Mesenchymal stem cell (in vitro differentiated cells and primary cell): ENCODE measurements at regions not wholly inside any gene's neighbourhood (a gene's known extent, or its start where the extent isn't known, plus 50 kb on each side); places are given as distances from the start of the nearest gene placed in this dataset.

Experiments used
- DNase-seq: peaks from one replicate; pipeline ENCODE4 v3.0.0-alpha.2; 2013
- H2AFZ ChIP-seq: one replicate; pipeline ENCODE4 v1.6.1; 2013; ENCODE audit warnings: low read depth, mild to moderate bottlenecking, control low read depth, inconsistent platforms, low read length, moderate library complexity
- H2AK5ac ChIP-seq: 2 replicates; pipeline ENCODE4 v1.6.1; 2013; ENCODE audit warnings: low read length, moderate library complexity, mild to moderate bottlenecking, inconsistent platforms; ENCODE audit not compliant: severe bottlenecking
- H2BK120ac ChIP-seq: one replicate; pipeline ENCODE4 v1.6.1; 2013; ENCODE audit warnings: low read depth, mild to moderate bottlenecking, inconsistent platforms, low read length, moderate library complexity
- H2BK12ac ChIP-seq, 2 experiments: one replicate each; pipeline ENCODE4 v1.6.1; 2013; ENCODE audit warnings: inconsistent platforms in 2 of 2, low read length in 2 of 2, mild to moderate bottlenecking in 2 of 2, moderate library complexity in 2 of 2, control low read depth in 1 of 2
- H2BK15ac ChIP-seq: one replicate; pipeline ENCODE4 v1.6.1; 2013; ENCODE audit warnings: mild to moderate bottlenecking, low read depth, inconsistent platforms; ENCODE audit not compliant: poor library complexity, severe bottlenecking
- H2BK5ac ChIP-seq: 2 replicates; pipeline ENCODE4 v1.6.1; 2013; ENCODE audit warnings: low read depth, mild to moderate bottlenecking, low read length, control low read depth, inconsistent platforms; ENCODE audit not compliant: poor library complexity, severe bottlenecking
- H3K14ac ChIP-seq, 2 experiments: one replicate each; pipeline ENCODE4 v1.6.1; 2013; ENCODE audit warnings: inconsistent platforms in 2 of 2, low read length in 2 of 2, control low read depth in 1 of 2, mild to moderate bottlenecking in 1 of 2, moderate library complexity in 1 of 2
- H3K18ac ChIP-seq, 2 experiments: one replicate each; pipeline ENCODE4 v1.6.1; 2013; ENCODE audit warnings: inconsistent platforms in 2 of 2, low read length in 2 of 2, control low read depth in 1 of 2, low read depth in 1 of 2, mild to moderate bottlenecking in 1 of 2
- H3K23ac ChIP-seq, 2 experiments: one replicate each; pipeline ENCODE4 v1.6.1; 2013; ENCODE audit warnings: inconsistent platforms in 2 of 2, low read length in 2 of 2, mild to moderate bottlenecking in 2 of 2, moderate library complexity in 2 of 2, control low read depth in 1 of 2
- H3K27ac ChIP-seq: 2 replicates; pipeline ENCODE4 v1.5.1; 2013; ENCODE audit warnings: mild to moderate bottlenecking, moderate library complexity, low read length, control low read depth, inconsistent platforms; ENCODE audit not compliant: poor library complexity, severe bottlenecking
- H3K27me3 ChIP-seq, 2 experiments: 2 replicates each; pipeline versions ENCODE4 v1.6.1 to v1.7.0; 2013; ENCODE audit warnings: low read length in 2 of 2, mild to moderate bottlenecking in 2 of 2, moderate library complexity in 2 of 2, control low read depth in 1 of 2, inconsistent platforms in 1 of 2; ENCODE audit not compliant: control insufficient read depth in 1 of 2, insufficient read depth in 1 of 2
- H3K36me3 ChIP-seq, 2 experiments: 2 replicates each; pipeline versions ENCODE4 v1.6.1 to v1.7.0; 2013; ENCODE audit warnings: low read length in 2 of 2, control low read depth in 1 of 2, inconsistent platforms in 1 of 2, low read depth in 1 of 2, mild to moderate bottlenecking in 1 of 2; ENCODE audit not compliant: insufficient read depth in 2 of 2, control insufficient read depth in 1 of 2
- H3K4ac ChIP-seq, 2 experiments: one replicate each; pipeline ENCODE4 v1.6.1; 2013; ENCODE audit warnings: inconsistent platforms in 2 of 2, low read length in 2 of 2, mild to moderate bottlenecking in 2 of 2, moderate library complexity in 2 of 2, control low read depth in 1 of 2, low read depth in 1 of 2
- H3K4me1 ChIP-seq: 2 replicates; pipeline ENCODE4 v1.6.1; 2013; ENCODE audit warnings: low read depth, low read length, control low read depth; ENCODE audit not compliant: control insufficient read depth, insufficient read depth
- H3K4me2 ChIP-seq: 2 replicates; pipeline ENCODE4 v1.6.1; 2013; ENCODE audit warnings: low read length, mild to moderate bottlenecking, inconsistent platforms; ENCODE audit not compliant: poor library complexity, severe bottlenecking
- H3K4me3 ChIP-seq, 2 experiments: 2 replicates each; pipeline versions ENCODE4 v1.5.1 to v1.7.0; 2013; ENCODE audit warnings: low read length in 2 of 2, mild to moderate bottlenecking in 2 of 2, control low read depth in 1 of 2, low read depth in 1 of 2; ENCODE audit not compliant: insufficient read depth in 1 of 2
- H3K79me1 ChIP-seq: replicated peaks from 2 replicates; pipeline ENCODE4 v1.6.1; 2013; ENCODE audit warnings: mild to moderate bottlenecking, control low read depth, low read length, inconsistent platforms; ENCODE audit not compliant: poor library complexity, severe bottlenecking
- H3K9ac ChIP-seq: 2 replicates; pipeline ENCODE4 v1.7.0; 2013; ENCODE audit warnings: mild to moderate bottlenecking, low read length, moderate library complexity
- H3K9me3 ChIP-seq: 2 replicates; pipeline ENCODE4 v1.7.0; 2013; ENCODE audit warnings: mild to moderate bottlenecking, low read length; ENCODE audit not compliant: control insufficient read depth
- H4K8ac ChIP-seq: one replicate; pipeline ENCODE4 v1.6.1; 2013; ENCODE audit warnings: inconsistent platforms, mild to moderate bottlenecking, low read length, moderate library complexity
- H4K91ac ChIP-seq: one replicate; pipeline ENCODE4 v1.6.1; 2013; ENCODE audit warnings: mild to moderate bottlenecking, low read length, inconsistent platforms
- WGBS: methylation state at CpG from one replicate; pipeline ENCODE4 v1.1.7; 2013; ENCODE audit warnings: mixed read lengths; 5-methylcytosine and 5-hydroxymethylcytosine counted together

DNA sequence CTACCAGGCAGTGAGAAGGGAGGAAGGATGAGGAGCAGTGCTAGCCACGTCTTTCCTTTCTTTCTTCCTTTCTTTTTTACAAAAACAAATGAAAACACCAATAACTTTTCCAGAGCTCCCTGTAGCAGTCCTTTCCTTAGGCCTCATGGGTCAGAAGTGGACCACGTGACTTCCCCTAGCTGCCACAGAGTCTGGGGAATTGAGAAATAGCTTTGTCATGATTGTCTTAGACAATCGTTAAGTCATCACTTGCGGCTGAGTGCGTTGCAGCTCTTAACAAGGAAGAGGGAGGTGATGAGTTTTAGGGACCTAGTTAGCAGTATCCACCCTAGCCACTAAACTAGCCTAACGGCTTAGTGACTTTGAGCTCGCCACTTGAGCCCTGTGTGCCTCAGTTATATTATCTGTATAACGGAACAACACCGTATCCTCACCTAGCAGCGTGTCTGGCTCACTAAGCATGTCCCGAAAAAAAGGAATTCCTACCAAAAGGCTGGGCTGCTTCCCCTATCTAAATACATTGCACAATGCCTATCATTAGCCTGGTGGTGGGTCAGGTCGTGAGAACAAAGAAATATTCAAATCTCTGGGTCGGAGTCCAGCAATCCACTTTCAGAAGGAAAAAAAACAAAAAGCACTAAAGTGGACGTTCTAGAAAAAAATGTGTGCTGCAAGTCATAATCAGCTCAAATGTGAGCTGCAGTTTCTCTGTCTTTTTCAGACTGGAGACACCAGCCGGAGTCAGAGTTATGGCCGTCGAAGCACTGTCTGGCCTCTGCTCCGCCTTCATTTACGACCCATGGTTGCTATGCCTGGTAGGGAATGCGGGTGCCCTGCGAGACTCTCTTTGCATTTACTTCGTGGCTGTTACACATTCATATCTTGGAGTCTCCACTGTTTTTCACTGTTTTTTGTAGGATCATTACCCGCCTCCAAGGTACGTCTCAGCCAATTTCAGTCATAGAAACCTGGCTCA is 338.5 kb upstream of the FOXK1 start:
- Histone ChIP-seq H3K36me3 (no peaks in the 10 kb centered on the region), H3K4ac (no peak overlapping the region), H2BK12ac (no peak overlapping the region), H3K27ac (no peak overlapping the region), H3K18ac (no peak overlapping the region), H3K23ac (no peak overlapping the region), H2AFZ (no peak overlapping the region), H3K4me2 (no peak overlapping the region), H3K14ac (no peak overlapping the region), H3K4me1 (no peaks in the 10 kb centered on the region), H4K91ac (no peak overlapping the region), H2BK5ac (no peak overlapping the region), H4K8ac (no peak overlapping the region), H2BK15ac (no peak overlapping the region), H3K79me1 (no peaks in the 10 kb centered on the region), H2AK5ac (no peak overlapping the region), H2BK120ac (no peak overlapping the region), H3K9ac (no peak overlapping the region), H3K27me3 (peaks cover 0 to 9% of the 10 kb centered on the region in 2 experiments), H3K4me3 (no peak overlapping the region), H3K9me3 (peaks cover 28% of the 10 kb centered on the region)
- 75% methylated on average over 23 of the region's 24 CpGs for WGBS
- no peak for DNase-seq

DNA sequence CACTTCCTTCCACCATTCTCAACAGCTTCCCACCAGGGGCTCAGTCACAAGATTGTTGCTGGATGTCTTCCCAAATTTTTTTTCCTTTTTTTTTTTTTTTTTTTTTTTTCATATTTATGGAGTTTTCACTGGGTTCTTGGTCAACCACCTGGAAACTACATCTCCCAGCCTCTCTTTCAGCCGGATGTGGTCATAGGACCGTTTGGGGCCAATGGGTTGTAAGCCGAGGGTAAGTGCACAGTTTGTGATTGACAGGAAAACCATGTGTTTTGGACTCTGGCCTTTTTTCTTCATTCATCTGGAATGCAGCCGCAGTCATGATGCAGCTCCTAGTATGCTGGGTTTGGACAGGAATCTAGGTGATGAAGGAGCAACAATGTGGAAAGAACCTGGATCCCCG is 337.1 kb upstream of the FOXK1 start:
- H3K4me2 ChIP-seq, result no peak overlapping the region
- no peak overlapping the region for H2AK5ac ChIP-seq
- H2BK15ac ChIP-seq, result no peak overlapping the region
- H2BK120ac ChIP-seq, result no peak overlapping the region
- H3K36me3 ChIP-seq, result no peaks in the 10 kb centered on the region
- no peak overlapping the region for H3K18ac ChIP-seq
- no peak overlapping the region for H3K14ac ChIP-seq
- H3K4me1 ChIP-seq, result no peaks in the 10 kb centered on the region
- no peak overlapping the region for H2AFZ ChIP-seq
- no peaks in the 10 kb centered on the region for H3K79me1 ChIP-seq
- no peak for DNase-seq
- H2BK12ac ChIP-seq, result no peak overlapping the region
- WGBS, result 77% methylated on average over 5 of the region's 5 CpGs
- H3K9ac ChIP-seq, result no peak overlapping the region
- peaks cover 0 to 9% of the 10 kb centered on the region in 2 experiments for H3K27me3 ChIP-seq
- H3K9me3 ChIP-seq, result peaks cover 25% of the 10 kb centered on the region
- no peak overlapping the region for H2BK5ac ChIP-seq
- no peak overlapping the region for H4K91ac ChIP-seq
- H3K27ac ChIP-seq, result no peak overlapping the region
- no peak overlapping the region for H3K23ac ChIP-seq
- no peak overlapping the region for H4K8ac ChIP-seq
- no peak overlapping the region for H3K4me3 ChIP-seq
- H3K4ac ChIP-seq, result no peak overlapping the region

DNA sequence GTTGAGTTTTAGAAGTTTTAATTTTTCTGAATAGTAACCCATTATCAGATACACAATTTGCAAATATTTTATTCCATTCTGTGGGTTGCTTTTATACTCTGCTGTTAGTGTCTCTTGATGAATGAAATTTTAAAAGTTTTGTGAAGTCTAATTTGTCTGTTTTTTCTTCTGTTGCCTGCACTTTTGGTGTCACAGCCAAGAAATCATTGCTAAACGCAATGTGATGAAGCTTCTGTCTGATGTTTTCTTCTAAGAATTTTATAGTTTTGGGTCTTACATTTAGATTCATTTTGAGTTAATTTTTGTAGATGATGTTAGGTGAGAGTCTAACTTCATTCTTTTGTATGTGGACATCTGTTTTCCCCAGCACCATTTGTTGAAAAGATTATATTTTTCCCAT is 330.0 kb upstream of the FOXK1 start:
- H4K8ac ChIP-seq, result no peak overlapping the region
- 58% methylated on average over 1 of the region's 1 CpG for WGBS
- no peak for DNase-seq
- no peak overlapping the region for H4K91ac ChIP-seq
- H2BK5ac ChIP-seq, result no peak overlapping the region
- no peaks in the 10 kb centered on the region for H3K79me1 ChIP-seq
- H3K4me3 ChIP-seq, result no peak overlapping the region
- H3K4ac ChIP-seq, result no peak overlapping the region
- H3K9ac ChIP-seq, result no peak overlapping the region
- H2AK5ac ChIP-seq, result no peak overlapping the region
- H2AFZ ChIP-seq, result no peak overlapping the region
- H3K4me2 ChIP-seq, result no peak overlapping the region
- peaks cover 28% of the 10 kb centered on the region for H3K9me3 ChIP-seq
- H3K23ac ChIP-seq, result no peak overlapping the region
- no peaks in the 10 kb centered on the region for H3K36me3 ChIP-seq
- no peak overlapping the region for H2BK12ac ChIP-seq
- no peaks in the 10 kb centered on the region for H3K4me1 ChIP-seq
- H3K27ac ChIP-seq, result no peak overlapping the region
- no peaks in the 10 kb centered on the region for H3K27me3 ChIP-seq
- no peak overlapping the region for H3K18ac ChIP-seq
- no peak overlapping the region for H3K14ac ChIP-seq
- no peak overlapping the region for H2BK120ac ChIP-seq
- H2BK15ac ChIP-seq, result no peak overlapping the region

DNA sequence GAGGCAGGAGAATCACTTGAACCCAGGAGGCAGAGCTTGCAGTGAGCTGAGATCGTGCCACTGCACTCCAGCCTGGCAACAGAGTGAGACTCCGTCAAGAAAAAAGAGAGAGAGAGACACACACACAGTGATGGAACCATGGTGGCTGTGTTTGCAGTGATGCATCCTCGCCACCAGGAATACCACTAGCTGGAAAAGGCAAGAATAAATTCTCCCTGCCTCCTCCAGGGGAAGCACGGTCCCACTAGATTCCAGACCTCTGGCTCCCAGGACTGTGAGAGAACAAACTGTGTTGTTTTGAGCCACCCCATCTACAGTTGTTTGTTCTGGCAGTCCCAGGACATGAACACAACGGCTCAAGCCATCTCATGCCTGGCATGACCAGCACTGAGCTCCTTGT is 320.3 kb upstream of the FOXK1 start:
- Histone ChIP-seq H3K27ac (no peak overlapping the region), H3K27me3 (peaks cover 0 to 6% of the 10 kb centered on the region in 2 experiments), H3K4me3 (no peak overlapping the region), H3K23ac (no peak overlapping the region), H3K4ac (no peak overlapping the region), H3K36me3 (no peaks in the 10 kb centered on the region), H4K8ac (no peak overlapping the region), H2AK5ac (no peak overlapping the region), H4K91ac (no peak overlapping the region), H2AFZ (no peak overlapping the region), H2BK120ac (no peak overlapping the region), H2BK5ac (no peak overlapping the region), H3K14ac (no peak overlapping the region), H3K4me1 (no peaks in the 10 kb centered on the region), H3K79me1 (no peaks in the 10 kb centered on the region), H3K9ac (no peak overlapping the region), H3K9me3 (peaks cover 9% of the 10 kb centered on the region), H3K18ac (no peak overlapping the region), H3K4me2 (no peak overlapping the region), H2BK15ac (no peak overlapping the region), H2BK12ac (no peak overlapping the region)
- WGBS, result 60% methylated on average over 5 of the region's 5 CpGs
- DNase-seq, result no peak
